ENCODE measurements at regions not wholly inside any gene's neighbourhood (a gene's known extent, or its start where the extent isn't known, plus 50 kb on each side); places are given as distances from the start of the nearest gene placed in this dataset.
"Not testable (repeated sequence)": the region's sequence is repeated elsewhere in the genome, so short reads cannot be mapped to it uniquely, and the experiment has no call there.

- DNase-seq: peak; percentile 33
Observed at GRCh38 chr4:74505355-74505978, 60.5 kb downstream of the AREG start.

GRCh38 chr4:74509363-74509762 is 64.4 kb downstream of the AREG start:
- DNase-seq: not testable (repeated sequence)

- no peak for DNase-seq
Observed at GRCh38 chr4:74516303-74516702, 71.4 kb downstream of the AREG start.

GRCh38 chr4:74517996-74518395 is 73.1 kb downstream of the AREG start:
- no peak for DNase-seq

GRCh38 chr4:74522251-74522991 is 77.5 kb downstream of the AREG start:
- DNase-seq: no peak

- DNase-seq: no peak
Observed at GRCh38 chr4:74523096-74523495, 78.2 kb downstream of the AREG start.

- DNase-seq: no peak
Observed at GRCh38 chr4:74524985-74525384, 80.0 kb downstream of the AREG start.

GRCh38 chr4:74527049-74527448 is 82.1 kb downstream of the AREG start:
- DNase-seq: no peak

- DNase-seq: no peak
Observed at GRCh38 chr4:74528178-74528577, 83.2 kb downstream of the AREG start.

- DNase-seq: no peak
Observed at GRCh38 chr4:74529284-74530041, 84.5 kb downstream of the AREG start.

GRCh38 chr4:74531963-74532794 is 87.2 kb downstream of the AREG start:
- DNase-seq: no peak

GRCh38 chr4:74534121-74534520 is 89.2 kb downstream of the AREG start:
- DNase-seq: no peak

- no peak for DNase-seq
Observed at GRCh38 chr4:74534936-74535335, 90.0 kb downstream of the AREG start.

GRCh38 chr4:74535512-74535911 is 90.6 kb downstream of the AREG start:
- DNase-seq: no peak

GRCh38 chr4:74536557-74536956 is 91.6 kb downstream of the AREG start:
- no peak for DNase-seq

- no peak for DNase-seq
Observed at GRCh38 chr4:74537459-74537858, 92.5 kb downstream of the AREG start.

- no peak for DNase-seq
Observed at GRCh38 chr4:74539044-74539790, 94.3 kb downstream of the AREG start.

GRCh38 chr4:74540193-74540592 is 95.3 kb downstream of the AREG start:
- no peak for DNase-seq

- no peak for DNase-seq
Observed at GRCh38 chr4:74541667-74542066, 96.7 kb downstream of the AREG start.

GRCh38 chr4:74543231-74543781 is 98.4 kb downstream of the AREG start:
- DNase-seq: no peak

- DNase-seq: no peak
Observed at GRCh38 chr4:74543983-74544382, 99.0 kb downstream of the AREG start.

Measured in right hindlimb (tissue), 1 donor.